HUES48 (cell line): ENCODE measurements at regions not wholly inside any gene's neighbourhood (a gene's known extent, or its start where the extent isn't known, plus 50 kb on each side); places are given as distances from the start of the nearest gene placed in this dataset.
"Not testable (repeated sequence)": the region's sequence is repeated elsewhere in the genome, so short reads cannot be mapped to it uniquely, and the experiment has no call there.

ENCODE experiments used
- H3K27ac ChIP-seq: one replicate; pipeline ENCODE4 v1.7.0; 2013; ENCODE audit warnings: low read depth, low read length, inconsistent platforms
- H3K27me3 ChIP-seq: 2 replicates; pipeline ENCODE4 v1.6.1; 2013; ENCODE audit warnings: mild to moderate bottlenecking, low read length; ENCODE audit not compliant: control insufficient read depth, insufficient read depth
- H3K36me3 ChIP-seq: 2 replicates; pipeline ENCODE4 v1.6.1; 2013; ENCODE audit warnings: low read length; ENCODE audit not compliant: control insufficient read depth, insufficient read depth
- H3K4me1 ChIP-seq: 2 replicates; pipeline ENCODE4 v1.6.1; 2013; ENCODE audit warnings: mild to moderate bottlenecking, low read length; ENCODE audit not compliant: control insufficient read depth, insufficient read depth
- H3K4me3 ChIP-seq: 2 replicates; pipeline ENCODE4 v1.5.1; 2013; ENCODE audit warnings: mild to moderate bottlenecking, low read depth, low read length
- H3K9ac ChIP-seq: 2 replicates; pipeline ENCODE4 v1.6.1; 2013; ENCODE audit warnings: mild to moderate bottlenecking, low read depth, low read length, moderate library complexity
- H3K9me3 ChIP-seq: 2 replicates; pipeline ENCODE4 v1.6.1; 2013; ENCODE audit warnings: low read length; ENCODE audit not compliant: control insufficient read depth, insufficient read depth

DNA sequence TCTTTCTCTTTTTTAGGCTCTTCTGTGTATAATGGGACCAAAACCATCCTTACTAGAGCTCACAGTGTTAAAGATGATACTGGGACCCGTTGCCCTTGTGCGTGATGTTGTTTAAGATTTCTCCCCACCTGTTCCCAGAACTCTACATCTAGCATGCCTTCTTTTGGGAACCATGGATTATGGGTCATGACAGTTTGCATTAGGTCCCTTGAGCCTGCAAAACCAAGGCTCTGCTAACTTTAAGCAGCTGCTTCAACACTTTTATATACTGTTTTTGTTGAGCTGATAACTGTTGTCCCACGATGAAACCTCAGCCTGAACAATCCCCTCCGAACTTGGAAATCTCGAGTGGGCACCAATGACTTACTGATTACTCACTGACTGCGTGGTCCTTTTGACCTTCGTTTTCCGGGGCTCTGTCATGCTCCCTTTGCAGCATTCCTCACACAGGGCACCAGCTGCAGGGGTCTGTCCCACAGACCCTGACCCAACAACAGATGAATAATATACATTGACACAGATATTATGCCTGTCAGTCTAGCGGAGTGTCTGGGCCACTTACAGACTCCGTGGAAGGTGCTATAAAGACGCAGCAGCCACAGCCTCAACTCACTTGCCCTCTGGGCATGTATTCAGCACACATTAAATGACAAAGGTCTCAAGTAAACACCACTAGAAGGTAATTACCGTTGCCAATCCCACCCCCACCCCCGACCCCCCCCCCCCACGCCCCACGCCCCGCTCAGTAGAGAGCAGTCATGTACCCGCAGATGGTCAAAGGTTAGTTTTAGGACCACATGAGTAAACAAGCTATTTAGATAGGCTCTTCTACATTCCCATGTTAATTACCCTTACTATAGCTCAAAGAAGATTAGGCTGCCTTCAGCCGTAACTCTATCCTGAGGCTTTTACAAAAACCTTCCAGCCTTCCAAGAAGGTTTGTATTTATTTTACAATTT, 162.0 kb upstream of the WDFY3 start:
- peaks cover 43% of the 10 kb centered on the region for H3K4me1 ChIP-seq
- no peaks in the 10 kb centered on the region for H3K9me3 ChIP-seq
- H3K9ac ChIP-seq = no peak overlapping the region
- no peak overlapping the region for H3K4me3 ChIP-seq
- H3K36me3 ChIP-seq = no peaks in the 10 kb centered on the region
- H3K27ac ChIP-seq = peak overlapping the region; percentile 36
- no peaks in the 10 kb centered on the region for H3K27me3 ChIP-seq

DNA sequence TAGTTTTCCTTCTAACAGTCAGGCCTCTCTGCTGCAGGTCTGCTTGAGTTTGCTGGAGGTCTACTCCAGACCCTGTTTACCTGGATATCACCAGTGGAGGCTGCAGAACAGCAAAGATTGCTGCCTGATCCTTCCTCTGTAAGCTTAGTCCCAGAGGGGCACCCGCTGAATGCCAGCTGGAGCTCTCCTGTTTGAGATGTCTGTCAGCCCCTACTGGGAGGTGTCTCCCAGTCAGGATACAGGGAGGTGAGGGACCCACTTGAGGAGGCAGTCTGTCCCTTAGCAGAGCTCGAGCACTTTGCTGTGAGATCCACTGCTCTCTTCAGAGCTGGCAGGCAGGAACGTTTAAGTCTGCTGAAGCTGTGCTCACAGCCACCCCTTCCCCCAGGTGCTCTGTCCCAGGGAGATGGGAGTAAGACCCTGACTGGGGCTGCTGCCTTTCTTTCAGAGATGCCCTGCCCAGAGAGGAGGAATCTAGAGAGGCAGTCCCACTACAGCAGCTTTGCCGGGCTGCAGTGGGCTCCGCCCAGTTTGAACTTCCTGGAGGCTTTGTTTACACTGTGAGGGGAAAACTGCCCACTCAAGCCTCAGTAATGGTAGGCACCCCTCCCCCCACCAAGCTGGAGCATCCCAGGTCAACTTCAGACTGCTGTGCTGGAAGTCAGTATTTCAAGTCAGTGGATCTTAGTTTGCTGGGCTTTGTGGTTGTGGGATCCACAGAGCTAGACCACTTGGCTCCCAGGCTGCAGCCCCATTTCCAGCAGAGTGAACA, 163.1 kb upstream of the WDFY3 start:
- H3K9me3 ChIP-seq, H3K9ac ChIP-seq, H3K36me3 ChIP-seq, H3K4me3 ChIP-seq, H3K27me3 ChIP-seq: not testable (repeated sequence)
- Histone ChIP-seq H3K4me1 (peaks cover 43% of the 10 kb centered on the region), H3K27ac (peak overlapping the region; percentile 60)

- H3K9ac ChIP-seq = no peak overlapping the region
- no peaks in the 10 kb centered on the region for H3K36me3 ChIP-seq
- H3K27me3 ChIP-seq = no peaks in the 10 kb centered on the region
- no peak overlapping the region for H3K27ac ChIP-seq
- no peaks in the 10 kb centered on the region for H3K9me3 ChIP-seq
- H3K4me3 ChIP-seq = no peak overlapping the region
- peaks cover 28% of the 10 kb centered on the region for H3K4me1 ChIP-seq
Observed at GRCh38 chr4:85132117-85132516, 165.6 kb upstream of the WDFY3 start.

GRCh38 chr4:85132570-85132969, 166.1 kb upstream of the WDFY3 start:
- Histone ChIP-seq H3K4me1 (peaks cover 24% of the 10 kb centered on the region), H3K36me3 (no peaks in the 10 kb centered on the region), H3K4me3 (no peak overlapping the region), H3K27ac (no peak overlapping the region), H3K9ac (no peak overlapping the region), H3K9me3 (no peaks in the 10 kb centered on the region), H3K27me3 (no peaks in the 10 kb centered on the region)

DNA sequence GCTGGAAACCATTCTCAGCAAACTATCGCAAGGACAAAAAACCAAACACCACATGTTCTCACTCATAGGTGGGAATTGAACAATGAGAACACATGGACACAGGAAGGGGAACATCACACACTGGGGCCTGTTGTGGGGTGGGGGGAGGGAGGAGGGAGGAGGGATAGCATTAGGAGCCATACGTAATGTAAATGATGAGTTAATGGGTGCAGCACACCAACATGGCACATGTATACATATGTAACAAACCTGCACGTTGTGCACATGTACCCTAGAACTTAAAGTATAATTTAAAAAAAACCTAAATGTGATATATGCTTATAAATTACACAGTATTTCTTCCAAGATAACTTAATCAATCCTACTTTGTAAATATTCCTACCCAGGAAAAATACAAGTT, 173.3 kb upstream of the WDFY3 start:
- H3K4me3 ChIP-seq, H3K36me3 ChIP-seq, H3K27ac ChIP-seq, H3K4me1 ChIP-seq, H3K9me3 ChIP-seq, H3K9ac ChIP-seq, H3K27me3 ChIP-seq: not testable (repeated sequence)

DNA sequence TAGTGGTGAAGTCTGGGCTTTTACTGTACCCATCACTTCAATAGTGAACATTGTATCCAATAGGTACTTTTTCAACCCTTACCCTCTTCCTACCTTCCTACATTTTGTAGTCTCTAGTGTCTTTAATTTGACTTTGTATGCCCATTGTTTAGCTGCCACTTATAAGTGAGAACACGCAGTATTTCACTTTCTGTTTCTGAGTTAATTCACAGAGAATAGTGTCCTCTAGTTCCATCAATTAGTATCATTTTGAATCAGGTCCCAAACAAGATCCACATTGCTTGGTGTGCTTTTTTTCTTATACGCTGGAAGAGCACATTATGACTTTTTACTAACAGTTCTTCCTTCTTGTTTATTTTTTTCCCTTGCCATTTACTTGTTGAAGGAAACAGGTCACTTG, 176.0 kb upstream of the WDFY3 start:
- Histone ChIP-seq H3K27me3 (no peaks in the 10 kb centered on the region), H3K36me3 (no peaks in the 10 kb centered on the region), H3K27ac (no peak overlapping the region), H3K4me1 (no peaks in the 10 kb centered on the region), H3K9ac (no peak overlapping the region), H3K9me3 (no peaks in the 10 kb centered on the region), H3K4me3 (no peak overlapping the region)

DNA sequence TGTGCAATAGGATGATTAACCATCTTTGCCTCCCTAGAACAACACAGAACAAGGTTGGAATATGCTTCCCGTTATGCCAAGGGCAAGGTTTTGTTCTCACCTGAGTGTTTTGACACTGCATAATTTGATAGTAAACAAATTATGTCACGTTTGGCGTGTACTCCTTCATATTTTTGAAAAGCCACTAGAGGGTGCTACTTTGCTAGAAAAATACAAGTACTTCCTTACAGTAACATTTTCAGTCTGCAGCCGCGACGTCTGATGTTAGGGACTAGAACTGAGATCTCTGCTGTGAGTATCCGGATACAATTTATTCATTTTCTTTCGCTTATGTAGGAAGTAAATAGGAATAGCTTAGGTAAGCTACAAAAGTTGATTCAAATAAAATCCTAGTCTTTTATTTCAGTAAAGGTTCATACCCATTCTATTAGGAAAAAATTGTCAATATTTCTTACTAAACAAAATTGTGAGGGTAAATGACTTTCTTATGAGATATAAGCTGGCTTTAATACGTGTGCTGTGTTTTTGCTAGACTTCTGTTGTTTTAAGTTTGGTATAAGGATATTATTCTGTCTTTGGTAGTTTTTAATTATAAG, 181.1 kb upstream of the WDFY3 start:
- H3K27ac ChIP-seq = no peak overlapping the region
- H3K4me3 ChIP-seq = no peak overlapping the region
- no peaks in the 10 kb centered on the region for H3K4me1 ChIP-seq

DNA sequence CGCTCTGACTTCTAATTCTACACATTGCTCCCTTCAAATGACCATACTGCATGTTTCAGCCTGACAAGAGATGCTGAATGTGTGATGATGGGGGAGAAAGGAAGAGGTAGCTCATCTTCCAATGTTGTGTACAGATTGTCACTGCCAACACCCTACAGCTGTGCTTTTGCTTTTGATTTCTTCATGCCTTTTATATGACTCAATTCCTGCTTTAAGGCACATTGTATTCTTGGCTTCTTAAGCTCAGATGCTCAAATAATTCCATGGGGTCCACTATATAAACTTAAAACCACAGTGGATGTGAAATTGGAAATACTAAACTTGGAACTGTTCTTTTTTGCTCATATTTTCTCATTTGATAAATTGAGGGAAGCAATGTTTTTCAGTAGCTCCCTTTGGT, 183.2 kb upstream of the WDFY3 start:
- no peak overlapping the region for H3K27ac ChIP-seq
- H3K4me1 ChIP-seq = 0 out of 2 replicates have a peak, but pooled peaks cover 2% of the 10 kb centered on the region
- no peaks in the 10 kb centered on the region for H3K36me3 ChIP-seq
- H3K27me3 ChIP-seq = no peaks in the 10 kb centered on the region
- H3K4me3 ChIP-seq = no peak overlapping the region
- H3K9ac ChIP-seq = no peak overlapping the region
- no peaks in the 10 kb centered on the region for H3K9me3 ChIP-seq

More for the DNA sequence above, 181.1 kb upstream of the WDFY3 start:
- H3K9me3 ChIP-seq = no peaks in the 10 kb centered on the region
- no peaks in the 10 kb centered on the region for H3K27me3 ChIP-seq
- no peaks in the 10 kb centered on the region for H3K36me3 ChIP-seq
- H3K9ac ChIP-seq = no peak overlapping the region

DNA sequence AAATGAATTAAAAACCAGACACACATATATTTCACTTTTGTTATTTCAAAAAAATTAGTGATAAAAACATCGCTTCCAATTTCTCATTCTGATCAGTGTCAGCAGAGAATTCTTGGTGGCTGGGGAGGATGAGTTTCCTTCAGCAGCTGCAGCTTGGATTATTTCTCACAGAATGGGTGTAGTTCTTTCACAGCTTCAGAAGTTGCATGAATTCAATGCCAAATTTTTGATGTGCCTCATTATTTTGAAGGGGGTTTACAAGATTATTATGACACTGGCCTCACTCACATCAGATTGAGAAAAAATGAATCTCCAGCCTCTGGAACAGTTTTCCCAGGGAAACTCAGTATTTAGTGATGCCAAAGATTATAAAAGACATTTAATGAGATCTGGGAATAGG, 184.9 kb upstream of the WDFY3 start:
- H3K27me3 ChIP-seq = no peaks in the 10 kb centered on the region
- H3K4me3 ChIP-seq = no peak overlapping the region
- no peak overlapping the region for H3K27ac ChIP-seq
- 0 out of 2 replicates have a peak, but pooled peaks cover 2% of the 10 kb centered on the region for H3K4me1 ChIP-seq
- H3K9ac ChIP-seq = no peak overlapping the region
- no peaks in the 10 kb centered on the region for H3K9me3 ChIP-seq
- H3K36me3 ChIP-seq = no peaks in the 10 kb centered on the region

- Histone ChIP-seq H3K9ac (no peak overlapping the region), H3K27ac (no peak overlapping the region), H3K27me3 (no peaks in the 10 kb centered on the region), H3K4me1 (0 out of 2 replicates have a peak, but pooled peaks cover 2% of the 10 kb centered on the region), H3K9me3 (no peaks in the 10 kb centered on the region), H3K36me3 (no peaks in the 10 kb centered on the region), H3K4me3 (no peak overlapping the region)
Observed at GRCh38 chr4:85151786-85152185, 185.3 kb upstream of the WDFY3 start.

DNA sequence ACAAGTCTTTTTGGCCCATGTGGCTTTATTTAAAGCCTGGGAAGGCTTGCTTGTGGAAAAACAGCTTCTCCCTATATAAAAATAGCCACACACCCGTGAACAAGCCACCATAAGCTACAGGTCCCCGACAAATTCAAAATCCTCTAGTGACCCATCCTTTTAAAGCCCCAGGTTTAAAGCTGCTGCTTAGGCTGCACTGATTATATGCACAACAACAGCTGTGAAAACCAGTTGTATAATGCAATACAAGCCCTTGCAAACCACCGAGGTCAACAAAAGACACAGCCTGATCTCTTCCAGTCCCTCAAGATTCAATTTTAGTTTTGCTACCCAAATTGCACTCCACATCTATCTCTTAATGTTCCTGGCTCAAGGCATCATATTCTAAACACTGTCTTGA, 186.0 kb upstream of the WDFY3 start:
- Histone ChIP-seq H3K4me3 (no peak overlapping the region), H3K27ac (no peak overlapping the region), H3K9ac (no peak overlapping the region)

More for the DNA sequence above, 186.0 kb upstream of the WDFY3 start:
- Histone ChIP-seq H3K4me1 (0 out of 2 replicates have a peak, but pooled peaks cover 2% of the 10 kb centered on the region), H3K36me3 (no peaks in the 10 kb centered on the region), H3K9me3 (no peaks in the 10 kb centered on the region), H3K27me3 (no peaks in the 10 kb centered on the region)
